ENCODE measurements at regions not wholly inside any gene's neighbourhood (a gene's known extent, or its start where the extent isn't known, plus 50 kb on each side); places are given as distances from the start of the nearest gene placed in this dataset.

DNA sequence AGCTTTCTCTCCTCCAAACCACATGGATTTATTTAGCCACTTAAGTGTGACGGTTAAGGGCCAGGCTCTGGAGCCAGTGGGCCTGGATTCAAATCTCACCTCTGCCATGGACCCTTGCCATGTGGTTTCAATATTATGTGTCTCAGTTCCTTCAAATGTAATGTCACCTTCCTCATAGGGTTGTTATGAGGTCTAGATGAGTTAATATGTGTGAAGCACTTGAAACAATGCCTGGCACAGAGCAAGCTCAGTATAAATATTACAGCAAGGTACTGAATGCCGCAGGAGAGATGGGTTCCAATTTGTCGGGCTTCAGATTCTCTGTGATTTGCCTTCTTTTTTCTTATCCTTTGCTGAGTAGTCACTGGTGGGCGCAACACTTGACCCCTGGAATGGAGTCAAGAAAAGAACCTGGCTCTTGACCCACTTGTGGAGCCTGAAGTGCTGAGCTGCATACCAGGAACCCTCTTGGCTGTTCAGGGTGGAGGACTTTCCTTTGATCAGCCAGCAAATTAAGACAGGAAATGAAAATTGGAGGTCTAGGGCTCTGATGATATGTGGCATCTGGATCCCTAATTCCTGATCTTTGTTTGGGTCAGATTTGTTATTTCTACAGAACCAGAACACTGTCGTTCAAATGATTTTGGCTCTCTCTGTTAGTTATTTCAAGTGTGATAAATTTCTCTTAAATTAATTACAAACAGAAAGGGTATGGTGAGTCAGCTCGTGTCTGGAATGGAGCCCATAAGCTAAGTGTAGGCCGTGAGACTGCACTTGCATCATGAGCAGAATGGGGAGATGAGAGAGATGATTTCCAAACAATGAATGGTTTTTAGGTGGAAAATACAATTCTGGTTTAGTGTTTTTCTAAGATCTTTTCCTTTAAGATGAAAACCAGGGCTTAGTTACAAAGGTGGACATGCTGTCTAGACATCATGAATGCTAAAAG is 293.0 kb downstream of the KCNS3 start:
- TF ChIP-seq POLR2AphosphoS5 (IDR thresholded peaks at IDR 0.05; ENCODE audit: borderline replicate concordance, low read depth, low read length) (no peak), EZH2 (IDR thresholded peaks at IDR 0.05) (no peak)

Measured in SK-N-MC (cell line).